Fibroblast of gingiva (primary cell): ENCODE measurements at regions not wholly inside any gene's neighbourhood (a gene's known extent, or its start where the extent isn't known, plus 50 kb on each side); places are given as distances from the start of the nearest gene placed in this dataset.

ENCODE experiments used
- DNase-seq: peaks from one replicate; pipeline ENCODE4 v3.0.0-alpha.2; 2011; ENCODE audit warnings: low read depth

DNA sequence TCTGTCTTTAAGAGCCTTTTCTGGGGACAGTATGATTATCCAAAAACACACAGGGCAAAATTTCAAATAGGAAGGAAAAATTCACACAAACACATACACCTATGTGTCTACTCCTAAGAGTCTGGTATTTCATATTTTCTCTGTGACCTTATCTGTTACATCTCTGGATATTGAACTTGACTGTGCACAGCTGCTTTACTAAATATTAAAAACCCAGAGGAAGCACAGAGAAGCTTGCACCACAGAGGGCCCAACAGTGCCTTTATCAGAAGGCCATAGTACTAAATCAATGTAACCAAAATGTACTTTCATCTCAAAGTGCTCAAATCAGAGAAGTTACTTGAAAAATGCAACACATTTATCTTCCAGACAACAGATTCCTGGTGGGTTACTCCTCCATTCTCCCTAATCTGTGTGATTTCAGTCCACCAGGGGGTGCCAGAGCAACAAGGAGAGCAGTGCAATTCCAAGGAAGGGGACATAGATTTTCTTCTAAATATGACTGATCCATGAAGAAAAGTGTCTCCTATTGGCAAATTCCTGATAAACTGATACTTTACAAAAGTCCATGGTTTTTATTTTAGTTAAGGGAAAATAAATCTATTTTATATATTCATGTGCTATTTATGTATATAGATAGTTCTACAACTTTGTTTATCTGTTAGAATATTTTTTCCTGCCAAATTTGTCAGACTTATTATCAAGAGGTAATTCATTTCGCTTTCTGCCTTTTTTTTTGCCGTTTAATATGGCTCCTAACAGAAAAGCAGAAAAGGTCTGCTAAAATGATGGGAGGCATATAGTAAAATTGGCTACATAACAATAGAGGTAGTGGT is 617.6 kb downstream of the LRFN5 start:
- DNase-seq = peak; percentile 62

DNA sequence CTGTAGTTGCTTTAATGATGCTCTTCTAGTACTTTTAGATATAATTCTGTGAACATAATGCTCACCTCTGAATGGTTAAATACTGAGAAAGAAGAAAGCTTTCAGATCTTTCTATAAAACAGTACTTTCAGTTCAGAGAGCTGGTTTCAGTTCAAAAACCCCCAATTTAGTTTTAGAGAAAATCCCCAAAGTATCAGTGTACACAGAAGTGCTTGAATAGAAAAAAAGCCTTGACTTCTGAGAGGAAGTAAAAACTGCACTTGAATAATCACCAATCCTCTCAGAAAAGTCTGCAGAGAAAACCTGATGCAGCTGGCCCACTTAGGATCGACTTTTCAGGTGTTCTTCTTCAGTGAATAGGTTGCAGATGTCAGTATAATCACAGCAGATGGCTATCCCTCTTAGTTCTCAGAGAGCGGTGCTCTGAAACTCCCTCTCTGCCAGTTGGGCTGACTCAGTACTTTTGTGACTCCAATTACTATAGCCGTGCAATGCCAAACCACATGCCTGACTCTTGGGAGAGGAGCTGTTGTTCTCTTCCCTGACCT is 616.3 kb downstream of the LRFN5 start:
- peak; percentile 77 for DNase-seq

DNA sequence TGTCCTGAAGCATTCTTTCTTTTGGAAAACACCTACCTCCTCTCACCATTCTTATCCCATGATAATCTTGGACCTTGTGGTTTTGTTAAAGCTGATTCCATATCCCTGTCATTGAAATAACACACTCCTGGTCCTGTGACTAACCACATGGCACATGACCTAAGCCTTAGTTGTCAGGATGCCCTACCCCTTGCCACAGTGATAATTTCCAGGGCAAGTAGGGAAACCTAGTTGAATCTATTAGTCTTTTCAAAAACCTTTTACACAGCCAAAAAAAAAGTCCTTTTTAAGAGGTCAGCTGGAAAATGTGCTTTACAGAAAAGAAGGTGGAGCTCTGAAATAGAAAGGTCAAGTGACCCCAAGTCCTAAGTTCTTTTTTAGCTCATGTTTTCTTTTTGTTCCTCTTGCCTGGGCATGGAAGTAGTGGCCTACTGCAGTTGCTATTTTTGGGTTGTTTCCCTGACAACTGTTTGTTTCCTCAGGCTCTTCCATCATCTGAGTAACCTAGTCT is 608.4 kb downstream of the LRFN5 start:
- peak; percentile 86 for DNase-seq

DNA sequence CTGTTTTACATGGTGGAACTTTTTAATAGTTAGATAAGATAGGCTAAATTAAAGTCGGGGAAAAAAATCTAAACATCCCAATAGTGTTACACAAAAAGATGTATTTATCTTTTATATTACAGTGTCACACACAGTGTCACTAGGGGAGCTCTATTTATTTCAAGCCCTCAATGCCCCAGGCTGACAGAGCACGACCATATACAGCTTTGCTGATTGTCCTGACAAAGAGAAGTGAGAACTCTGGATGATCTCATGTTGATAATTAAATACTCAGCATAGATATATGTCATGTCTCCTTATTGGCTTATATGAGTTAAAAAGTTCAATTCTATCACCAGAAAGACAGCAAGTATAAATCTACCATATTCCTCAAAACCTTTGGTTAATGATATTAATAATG is 594.3 kb downstream of the LRFN5 start:
- no peak for DNase-seq

DNA sequence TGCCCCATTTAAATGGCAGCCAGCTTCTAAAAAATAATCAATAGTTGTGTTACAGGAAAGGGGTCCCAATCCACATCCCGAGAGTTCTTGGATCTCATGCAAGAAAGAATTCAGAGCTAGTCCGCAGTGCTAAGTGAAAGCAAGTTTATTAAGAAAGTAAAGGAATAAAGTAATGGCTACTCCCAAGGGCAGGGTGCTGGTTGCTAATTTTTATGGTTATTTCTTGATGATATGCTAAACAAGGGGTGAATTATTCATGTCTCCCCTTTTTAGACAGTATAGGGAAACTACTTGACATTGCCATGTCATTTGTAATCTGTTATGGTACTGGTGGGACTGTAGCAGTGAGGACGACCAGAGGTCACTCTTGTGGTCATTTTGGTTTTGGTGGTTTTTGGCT is 591.3 kb downstream of the LRFN5 start:
- no peak for DNase-seq

DNA sequence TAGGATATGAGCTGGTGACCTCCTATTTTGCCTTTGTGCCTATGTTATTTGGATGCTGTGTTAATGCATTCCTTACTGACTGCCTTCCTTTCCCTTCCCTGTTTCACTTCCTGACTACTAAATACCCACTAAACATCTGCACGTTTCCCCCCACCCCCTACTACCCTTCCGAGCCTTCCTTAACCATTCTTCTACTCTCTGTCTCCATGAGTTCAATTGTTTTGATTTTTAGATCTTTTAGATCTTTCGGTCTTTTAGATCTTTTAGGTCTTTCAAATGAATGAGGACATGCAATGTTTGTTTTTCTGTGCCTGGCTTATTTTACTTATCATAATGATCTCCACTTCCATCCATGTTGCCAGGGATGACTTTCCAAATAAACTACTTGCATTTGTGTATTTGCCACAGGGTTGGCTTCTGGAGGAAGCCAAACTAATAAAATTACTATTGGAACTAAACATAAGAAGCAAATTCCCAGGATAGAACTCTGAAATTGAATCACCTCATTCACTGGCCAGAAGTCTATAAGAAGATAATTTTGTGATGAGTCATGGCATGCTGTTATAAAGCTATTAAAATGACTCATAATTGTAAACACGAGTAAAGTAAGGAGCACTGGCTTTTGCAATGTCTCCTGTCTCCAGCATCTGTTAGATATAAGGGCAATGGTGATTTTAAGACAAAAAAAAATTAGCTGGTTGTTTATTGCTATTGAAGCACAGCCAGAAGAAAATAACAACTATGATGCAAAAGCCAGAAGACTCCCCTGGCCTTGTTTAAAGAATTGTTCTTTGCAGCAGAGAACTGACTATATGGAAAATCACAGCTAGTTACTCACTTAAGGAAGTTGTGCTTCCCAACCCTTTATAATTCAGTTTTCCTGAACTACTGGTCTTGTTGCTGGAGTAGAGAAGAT is 586.3 kb downstream of the LRFN5 start:
- DNase-seq = peak; percentile 99

DNA sequence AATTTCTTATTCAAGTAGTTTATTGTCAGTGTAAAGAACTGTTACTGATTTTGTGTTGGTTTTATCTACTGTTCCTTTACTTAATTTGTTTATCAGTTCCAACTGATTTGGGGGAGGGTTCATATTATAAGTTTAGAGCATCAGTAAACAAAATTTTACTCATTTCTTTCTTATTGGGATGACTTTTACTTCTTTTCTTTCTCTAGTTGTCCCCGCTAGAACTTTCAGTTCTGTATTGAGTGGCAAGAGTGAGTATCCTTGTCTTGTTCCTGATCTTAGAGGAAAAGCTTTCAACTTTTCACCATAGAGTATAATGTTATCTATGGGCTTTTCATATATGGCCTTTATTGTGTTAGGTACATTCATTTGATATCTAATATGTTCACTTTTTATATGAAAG is 584.1 kb downstream of the LRFN5 start:
- DNase-seq = no peak

DNA sequence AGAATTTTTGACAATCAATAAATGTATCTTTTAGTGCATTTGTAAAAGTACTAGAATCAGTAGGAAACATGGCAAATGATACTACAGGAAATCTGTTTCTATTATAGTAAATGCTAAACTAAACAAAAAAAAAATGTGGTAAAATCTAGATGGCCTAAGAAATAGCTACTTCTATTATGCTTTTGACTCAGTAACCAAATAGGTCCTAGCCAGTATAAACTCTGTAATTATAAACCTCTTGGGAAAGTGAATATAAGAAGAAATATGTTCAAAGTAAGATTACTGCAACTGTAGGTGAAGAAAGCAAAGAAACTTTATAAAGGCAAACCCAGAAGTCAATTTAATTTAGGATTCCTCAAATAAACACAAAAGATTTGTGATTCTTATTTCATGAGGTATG is 581.2 kb downstream of the LRFN5 start:
- peak; percentile 38 for DNase-seq

DNA sequence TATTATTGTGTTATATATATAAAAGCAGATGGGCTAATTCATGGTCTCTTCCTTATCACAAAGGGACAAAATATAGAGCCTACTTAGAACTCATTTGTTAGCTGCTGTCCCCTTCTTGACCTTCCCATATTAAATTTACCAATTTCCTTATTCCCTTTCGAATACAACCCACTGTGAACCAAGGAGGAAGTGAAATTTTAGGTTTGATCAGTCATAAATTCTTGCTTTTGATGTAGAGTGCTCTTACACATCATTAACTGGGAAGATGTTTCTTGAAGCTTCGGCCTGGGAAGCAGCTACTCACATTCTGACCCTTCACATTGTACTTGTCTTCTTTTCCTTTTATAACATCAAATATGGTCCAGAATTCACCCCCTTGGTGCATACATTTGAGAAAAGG is 579.0 kb downstream of the LRFN5 start:
- DNase-seq = no peak

DNA sequence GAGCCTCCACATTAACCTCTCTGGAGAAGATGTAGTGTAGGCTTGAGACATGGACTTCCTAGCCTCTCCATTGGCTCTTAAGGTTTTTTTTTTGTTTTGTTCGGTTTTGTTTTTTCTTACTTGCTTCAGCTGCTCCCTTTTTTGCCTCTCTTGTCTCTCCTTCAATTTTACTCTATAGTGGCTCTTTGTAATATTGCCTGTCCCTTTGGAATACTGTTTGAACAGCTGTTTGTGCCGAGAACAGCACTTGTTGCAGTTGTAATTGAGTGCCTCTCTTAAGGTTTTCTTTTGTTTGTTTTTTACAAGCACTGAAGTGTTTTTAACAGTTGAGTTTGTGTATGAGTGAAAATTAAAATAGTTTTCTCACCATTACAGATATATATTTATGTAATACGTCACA is 567.7 kb downstream of the LRFN5 start:
- DNase-seq = no peak

DNA sequence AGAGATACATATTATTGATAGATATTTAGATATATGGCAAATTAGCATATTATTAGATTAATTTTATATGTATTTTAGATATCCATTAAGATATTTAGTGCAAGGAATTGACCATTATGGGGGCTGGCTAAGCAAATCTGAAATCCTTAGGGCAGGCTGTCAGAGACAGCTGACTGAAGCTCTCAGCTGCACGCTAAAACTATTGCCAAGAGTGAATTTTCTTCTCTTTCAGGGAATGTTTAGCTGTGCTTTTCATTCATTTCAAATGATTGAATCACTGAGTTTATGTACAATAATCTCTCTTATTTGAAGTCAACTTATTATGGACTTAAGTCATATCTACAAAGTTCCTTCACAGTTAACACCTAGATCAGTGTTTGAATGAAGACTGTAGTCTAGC is 566.5 kb downstream of the LRFN5 start:
- DNase-seq = no peak

DNA sequence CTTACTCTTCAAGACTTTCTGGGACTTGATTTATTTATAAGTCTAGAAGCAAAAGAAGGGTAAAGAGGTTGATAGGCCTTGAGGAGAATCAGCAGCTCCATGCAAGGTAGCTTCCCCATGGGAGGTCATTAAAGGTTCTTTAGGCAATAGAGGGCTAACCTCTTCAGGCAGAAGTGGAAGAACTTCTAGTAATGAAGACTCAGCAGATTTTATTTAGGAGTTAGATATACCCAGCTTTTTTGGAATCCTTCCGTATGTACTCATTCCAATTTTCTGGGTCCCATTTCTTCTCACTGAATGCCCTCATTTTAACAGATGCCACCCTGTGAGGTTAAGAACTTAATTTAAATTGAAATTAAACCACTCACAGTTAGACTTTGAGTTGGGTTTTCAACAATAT is 565.6 kb downstream of the LRFN5 start:
- DNase-seq = no peak

DNA sequence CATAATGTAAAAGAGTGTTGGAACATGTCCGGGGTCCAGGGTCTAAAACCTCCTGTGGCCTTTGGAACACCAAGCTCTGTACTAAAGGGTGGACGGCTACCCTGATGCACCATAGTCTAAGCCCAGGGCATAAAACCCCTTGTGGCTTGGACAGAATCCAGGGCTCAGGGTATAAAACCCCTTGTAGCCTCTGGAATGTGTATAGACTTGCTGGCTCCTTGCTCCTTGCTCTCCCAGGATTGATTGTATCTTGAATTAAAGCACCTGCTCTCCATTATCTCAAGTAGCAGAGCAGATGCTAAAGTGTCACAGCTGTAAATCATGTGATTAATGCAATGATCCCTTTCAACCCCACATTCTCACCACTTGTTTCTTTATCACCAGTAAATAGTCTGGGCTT is 556.5 kb downstream of the LRFN5 start:
- DNase-seq = no peak

DNA sequence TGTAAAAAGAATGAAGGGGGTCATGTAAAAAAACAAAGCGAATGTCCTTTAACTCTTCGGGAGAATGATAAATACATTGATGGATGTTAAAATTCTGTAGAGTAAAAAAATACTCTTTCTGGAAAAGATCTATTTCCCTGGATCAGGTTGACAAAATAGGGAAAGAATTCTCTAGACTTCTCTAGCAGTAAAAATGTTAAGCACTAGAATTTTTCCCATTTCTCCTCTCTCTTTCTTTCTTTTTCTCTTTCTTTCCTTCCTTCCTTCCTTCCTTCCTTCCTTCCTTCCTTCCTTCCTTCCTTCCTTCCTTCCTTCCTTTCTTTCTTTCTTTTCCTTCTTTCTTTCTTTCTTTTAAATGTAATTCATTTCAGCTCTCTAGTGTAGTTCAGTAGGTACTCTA is 552.5 kb downstream of the LRFN5 start:
- DNase-seq = no peak

DNA sequence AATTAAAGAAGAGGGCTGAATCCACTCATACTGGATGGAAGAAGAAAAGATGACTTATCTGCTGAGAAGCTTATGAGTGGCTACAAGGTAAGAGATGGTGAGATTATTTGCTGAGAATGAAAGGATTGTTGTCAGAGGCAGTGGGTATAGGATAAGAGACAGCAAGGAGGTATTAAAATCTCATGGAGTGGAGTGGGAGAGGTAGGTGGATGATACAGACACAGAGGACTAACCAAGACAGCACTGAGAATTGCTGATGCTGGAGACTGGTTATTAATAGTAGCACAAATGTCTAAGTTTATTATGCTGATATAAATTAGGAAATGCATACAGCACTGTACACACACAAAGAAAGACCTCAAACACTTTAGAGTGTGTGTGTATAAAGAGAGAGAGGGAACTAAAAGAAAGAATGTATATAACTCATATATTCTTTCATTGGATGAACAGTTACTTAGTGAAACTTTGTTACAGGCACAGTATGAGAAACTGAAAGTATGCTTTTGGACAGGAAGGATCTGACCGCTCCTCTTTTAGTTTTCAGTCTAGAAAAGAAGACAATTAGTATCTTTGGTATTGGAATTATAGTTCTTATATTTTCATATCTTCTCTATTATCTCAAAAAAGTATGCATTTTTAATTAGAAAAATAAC is 543.1 kb downstream of the LRFN5 start:
- no peak for DNase-seq

DNA sequence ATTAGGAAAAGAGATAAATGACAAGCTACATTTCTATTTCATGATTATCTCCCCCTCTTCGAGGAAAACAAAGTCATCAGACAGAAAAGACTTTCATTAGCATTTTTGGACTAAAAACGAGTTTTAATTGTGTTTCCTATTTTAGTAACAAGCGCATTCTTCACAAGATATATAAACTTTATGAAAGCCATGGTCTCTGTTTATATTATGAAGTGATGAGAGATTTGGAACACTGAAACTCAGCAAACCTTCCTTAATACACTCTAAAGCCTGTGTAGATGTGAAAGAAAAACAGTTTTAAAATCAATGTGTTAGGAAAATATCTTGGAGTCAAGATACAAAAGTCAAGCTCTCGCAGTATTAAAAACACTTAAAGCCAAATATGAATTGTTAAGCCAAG is 539.1 kb downstream of the LRFN5 start:
- DNase-seq = no peak

DNA sequence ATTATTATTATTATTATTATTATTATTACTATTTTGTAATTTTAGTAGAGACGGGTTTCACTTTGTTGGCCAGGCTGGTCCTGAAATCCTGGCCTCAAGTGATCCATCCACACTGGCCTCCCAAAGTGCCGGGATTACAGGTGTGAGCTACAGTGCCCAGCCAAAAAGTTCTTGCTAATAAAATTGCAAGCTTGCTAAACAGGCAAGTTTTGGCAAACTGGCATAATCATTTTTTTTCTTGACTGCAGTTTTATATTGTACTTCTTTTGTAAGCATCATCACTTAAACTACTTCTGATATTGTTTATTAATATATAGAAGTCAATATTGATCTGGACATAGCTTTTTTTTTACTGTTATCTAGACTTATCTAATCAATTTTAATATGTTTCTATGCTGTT is 536.4 kb downstream of the LRFN5 start:
- no peak for DNase-seq

DNA sequence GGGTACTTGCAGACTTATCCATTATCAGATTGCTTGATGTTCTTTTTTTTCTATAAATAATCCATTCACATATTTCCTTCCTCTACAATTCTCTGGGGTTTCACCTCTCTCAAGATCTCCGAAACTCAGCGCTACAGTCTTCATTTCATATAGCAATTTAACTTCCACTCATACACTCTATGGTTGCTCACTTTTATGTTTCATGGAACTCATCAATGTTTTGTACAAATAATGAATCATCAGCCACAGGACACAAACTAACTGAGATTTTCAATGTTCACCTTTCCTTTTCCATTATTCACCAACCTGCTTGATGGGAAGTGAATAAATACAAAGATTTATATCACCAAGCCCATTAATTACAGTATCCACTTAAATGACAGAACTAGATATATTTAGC is 534.7 kb downstream of the LRFN5 start:
- DNase-seq = no peak

DNA sequence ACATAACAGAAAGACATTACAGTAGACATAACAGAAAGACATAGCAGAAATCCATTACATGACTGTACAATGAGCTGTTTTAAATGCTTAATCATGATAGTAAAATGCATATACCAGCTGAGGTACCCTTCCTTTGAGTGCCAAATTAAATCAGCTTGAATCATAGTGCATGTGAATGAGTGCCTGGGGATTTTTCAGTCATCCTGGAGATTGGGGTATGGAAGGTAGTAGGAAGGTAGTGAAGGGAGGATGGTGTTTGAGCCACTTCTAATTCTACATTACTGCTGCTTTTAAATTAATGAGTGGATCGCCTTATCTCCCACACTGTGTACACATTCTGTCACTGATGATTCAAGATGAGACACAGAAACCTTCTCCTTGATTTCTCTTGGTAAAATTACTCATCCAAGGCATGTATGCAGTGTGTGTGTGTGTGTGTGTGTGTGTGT is 534.2 kb downstream of the LRFN5 start:
- DNase-seq = peak; percentile 19

DNA sequence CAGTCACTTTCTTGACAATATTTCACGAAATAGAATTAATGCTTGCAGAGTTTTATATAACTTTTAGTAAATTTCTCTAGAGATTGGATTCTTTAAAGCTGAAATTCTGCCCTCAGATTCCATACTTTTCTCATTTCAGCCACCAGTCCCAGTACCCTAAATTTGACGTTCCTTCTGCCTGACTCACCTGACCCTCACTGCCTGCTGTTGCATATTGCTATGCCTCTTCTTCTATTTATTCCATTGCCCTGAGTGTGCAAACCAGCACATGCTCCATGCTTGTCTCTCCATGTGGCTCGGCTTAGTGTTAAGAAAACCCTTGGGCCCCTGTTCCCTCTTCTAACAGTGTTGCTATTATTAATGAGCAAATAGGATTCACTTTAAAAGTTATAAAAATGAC is 533.3 kb downstream of the LRFN5 start:
- no peak for DNase-seq

DNA sequence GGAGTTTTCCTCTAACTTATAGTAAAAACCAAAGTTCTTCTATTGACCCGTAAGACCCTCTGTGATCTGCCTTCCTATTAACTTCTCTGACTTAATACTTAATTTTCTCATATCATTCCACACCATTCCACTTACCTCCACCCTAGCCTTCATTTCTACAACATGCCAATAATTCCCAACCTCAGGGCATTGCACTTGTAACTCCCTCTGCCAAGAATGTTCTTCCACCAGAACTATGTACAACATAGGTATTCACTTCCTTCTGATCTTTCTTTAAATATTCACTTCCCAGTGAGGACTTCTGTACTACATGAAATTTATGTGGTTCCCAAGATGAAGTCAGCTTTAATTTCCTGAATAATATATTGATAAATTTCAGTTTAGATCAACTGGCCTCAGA is 531.7 kb downstream of the LRFN5 start:
- DNase-seq = no peak

DNA sequence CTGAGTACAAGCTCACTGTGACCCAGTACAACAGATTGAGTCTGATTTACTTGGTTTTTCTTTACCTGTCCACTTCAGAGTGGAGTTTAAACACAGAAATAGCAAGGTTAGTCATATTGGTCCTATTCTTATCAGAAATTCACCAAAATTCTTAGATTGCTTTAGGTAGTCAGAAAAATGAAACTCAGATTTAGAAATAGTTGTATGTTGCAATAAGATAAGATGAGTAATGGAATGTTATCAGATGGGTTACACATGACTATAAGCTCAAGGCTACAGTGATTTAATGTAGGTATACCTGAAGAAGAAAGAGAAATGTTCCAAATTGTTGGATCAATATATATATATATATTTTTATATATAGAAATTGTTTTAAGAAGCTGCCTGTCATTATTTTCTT is 524.1 kb downstream of the LRFN5 start:
- DNase-seq = no peak
